Endothelial cell (in vitro differentiated cells): ENCODE measurements at regions not wholly inside any gene's neighbourhood (a gene's known extent, or its start where the extent isn't known, plus 50 kb on each side); places are given as distances from the start of the nearest gene placed in this dataset.

ENCODE experiments used
- DNase-seq: peaks from one replicate; pipeline ENCODE4 v3.0.0; 2021; ENCODE audit warnings: low spot score
- H3K27ac Mint-ChIP-seq: one replicate; pipeline ENCODE4 v1.8.0; 2021; ENCODE audit warnings: mixed read lengths, inconsistent platforms; ENCODE audit not compliant: unreplicated experiment
- H3K27me3 Mint-ChIP-seq: one replicate; pipeline ENCODE4 v1.8.0; 2021; ENCODE audit warnings: mild to moderate bottlenecking, moderate library complexity, mixed read lengths, inconsistent platforms; ENCODE audit not compliant: unreplicated experiment
- H3K36me3 Mint-ChIP-seq: one replicate; pipeline ENCODE4 v1.8.0; 2021; ENCODE audit warnings: mild to moderate bottlenecking, low read depth, mixed read lengths, inconsistent platforms; ENCODE audit not compliant: unreplicated experiment
- H3K4me1 Mint-ChIP-seq: one replicate; pipeline ENCODE4 v1.8.0; 2021; ENCODE audit warnings: mild to moderate bottlenecking, mixed read lengths, inconsistent platforms; ENCODE audit not compliant: unreplicated experiment
- H3K4me3 Mint-ChIP-seq: one replicate; pipeline ENCODE4 v1.8.0; 2021; ENCODE audit warnings: mild to moderate bottlenecking, mixed read lengths, inconsistent platforms; ENCODE audit not compliant: unreplicated experiment
- H3K9me3 Mint-ChIP-seq: one replicate; pipeline ENCODE4 v1.8.0; 2021; ENCODE audit warnings: mixed read lengths, inconsistent platforms; ENCODE audit not compliant: unreplicated experiment
- CTCF ChIP-seq: fragments of 200-600 bp; sonication (generic); IDR thresholded peaks from one replicate; pipeline ENCODE4 v1.5.0; 2021; ENCODE audit warnings: antibody characterized with exemption; ENCODE audit not compliant: unreplicated experiment

- no peak for DNase-seq
- no peak for TF ChIP-seq CTCF
- H3K4me1 Mint-ChIP-seq, result no peaks in the 10 kb centered on the region
- H3K36me3 Mint-ChIP-seq, result no peaks in the 10 kb centered on the region
- H3K4me3 Mint-ChIP-seq, result no peak overlapping the region
- no peak overlapping the region for H3K27ac Mint-ChIP-seq
- no peaks in the 10 kb centered on the region for H3K9me3 Mint-ChIP-seq
- H3K27me3 Mint-ChIP-seq, result peaks cover 5% of the 10 kb centered on the region
Measured at GRCh38 chr22:49048591-49048990, 779.1 kb downstream of the BRD1 start.

DNA sequence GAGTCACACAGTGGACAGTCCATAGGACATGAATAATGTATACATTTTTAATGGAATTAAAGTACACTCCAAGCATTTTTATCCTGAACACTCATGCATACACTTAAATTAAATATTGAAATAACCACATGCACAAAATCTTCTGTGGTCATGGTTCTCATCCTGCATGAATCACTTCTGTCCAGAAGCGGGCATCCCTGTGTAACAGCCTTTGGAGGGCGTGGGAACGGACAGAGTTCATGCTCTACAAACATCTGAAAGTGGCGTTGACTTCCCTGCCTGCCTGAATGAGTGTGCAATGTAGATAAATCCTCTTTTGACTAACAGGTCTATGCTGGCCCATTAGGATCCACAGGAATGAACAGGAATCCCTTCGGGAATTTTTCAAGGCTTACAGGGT, 780.2 kb downstream of the BRD1 start:
- H3K27ac Mint-ChIP-seq, result no peak overlapping the region
- no peaks in the 10 kb centered on the region for H3K36me3 Mint-ChIP-seq
- no peak for TF ChIP-seq CTCF
- peaks cover 5% of the 10 kb centered on the region for H3K27me3 Mint-ChIP-seq
- no peak for DNase-seq
- H3K9me3 Mint-ChIP-seq, result no peaks in the 10 kb centered on the region
- H3K4me1 Mint-ChIP-seq, result no peaks in the 10 kb centered on the region
- no peak overlapping the region for H3K4me3 Mint-ChIP-seq

GRCh38 chr22:49046546-49047361, 780.9 kb downstream of the BRD1 start:
- peak; percentile 83 for DNase-seq
- Mint-ChIP-seq H3K27me3 (peaks cover 5% of the 10 kb centered on the region), H3K27ac (no peak overlapping the region)

DNA sequence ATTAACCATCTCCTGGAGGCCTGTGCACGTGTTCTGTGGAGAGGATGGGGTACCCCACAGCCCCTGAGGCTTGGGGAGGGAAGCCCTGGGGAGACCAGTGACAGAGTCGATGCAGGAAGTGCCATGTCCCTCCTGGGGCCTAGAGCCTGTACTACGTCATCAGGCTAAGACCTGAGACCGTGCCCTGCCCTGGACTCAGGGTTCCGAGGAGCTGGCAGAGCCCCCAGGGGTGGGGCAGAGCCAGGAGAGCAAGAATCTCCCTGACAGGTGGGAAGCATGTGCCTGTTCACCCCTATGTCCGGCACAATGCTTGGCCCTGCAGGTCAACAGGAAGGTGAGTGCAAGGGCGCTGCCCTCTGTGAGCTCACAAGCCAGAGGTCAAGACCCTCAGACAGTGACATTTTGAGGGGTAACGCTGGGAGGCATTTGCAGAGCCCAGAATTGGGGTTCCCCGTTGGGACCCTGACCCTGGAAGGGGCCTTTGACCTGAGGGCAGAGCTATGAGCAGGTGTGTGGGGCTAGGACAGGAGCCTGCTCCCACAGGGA, 781.6 kb downstream of the BRD1 start:
- TF ChIP-seq CTCF, result no peak
- Mint-ChIP-seq H3K27me3 (peaks cover 5% of the 10 kb centered on the region), H3K4me1 (no peaks in the 10 kb centered on the region), H3K4me3 (no peak overlapping the region), H3K9me3 (no peaks in the 10 kb centered on the region), H3K36me3 (no peaks in the 10 kb centered on the region), H3K27ac (no peak overlapping the region)
- no peak for DNase-seq

More at GRCh38 chr22:49046546-49047361, 780.9 kb downstream of the BRD1 start:
- no peaks in the 10 kb centered on the region for H3K9me3 Mint-ChIP-seq
- peak; percentile 41 for TF ChIP-seq CTCF
- no peaks in the 10 kb centered on the region for H3K4me1 Mint-ChIP-seq
- H3K4me3 Mint-ChIP-seq, result no peak overlapping the region
- H3K36me3 Mint-ChIP-seq, result no peaks in the 10 kb centered on the region

DNA sequence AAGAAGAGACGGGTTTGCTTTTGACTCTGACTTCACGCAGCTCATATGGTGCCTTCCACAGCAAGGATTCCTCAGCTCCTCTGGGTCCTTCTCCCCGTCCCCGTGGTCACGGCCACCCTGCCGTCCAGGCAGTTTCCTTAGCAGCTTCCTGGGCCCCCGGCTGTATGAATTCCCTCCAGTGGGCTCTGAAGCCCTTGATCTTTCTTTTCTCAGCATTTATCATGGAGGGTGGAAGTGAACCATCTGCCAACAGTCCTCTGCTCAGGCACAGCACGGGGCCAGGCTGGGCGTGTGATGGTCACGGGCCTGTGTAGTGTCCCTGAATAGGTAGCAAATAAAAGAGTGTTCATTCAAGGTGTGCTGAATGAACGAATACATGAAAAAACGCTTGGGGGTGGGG, 782.4 kb downstream of the BRD1 start:
- H3K4me1 Mint-ChIP-seq, result no peaks in the 10 kb centered on the region
- H3K27ac Mint-ChIP-seq, result no peak overlapping the region
- H3K36me3 Mint-ChIP-seq, result no peaks in the 10 kb centered on the region
- H3K27me3 Mint-ChIP-seq, result peaks cover 5% of the 10 kb centered on the region
- DNase-seq, result no peak
- H3K4me3 Mint-ChIP-seq, result no peak overlapping the region
- H3K9me3 Mint-ChIP-seq, result no peaks in the 10 kb centered on the region
- TF ChIP-seq CTCF, result no peak
